Peyer's patch (tissue), 4 donors: ENCODE measurements at regions not wholly inside any gene's neighbourhood (a gene's known extent, or its start where the extent isn't known, plus 50 kb on each side); places are given as distances from the start of the nearest gene placed in this dataset.

ENCODE experiments used
- CTCF ChIP-seq, 6 experiments: fragments of 450-650 bp in 4 of 6; fragments of 200-600 bp in 2 of 6; sonication (generic) in 1 of 6; IDR thresholded peaks; one replicate each; pipeline ENCODE4 v1.5.1; 2017 to 2019; ENCODE audit warnings: antibody characterized with exemption in 6 of 6, mild to moderate bottlenecking in 3 of 6, moderate library complexity in 1 of 6
- POLR2A ChIP-seq, 2 donors: fragments of 450-650 bp; IDR thresholded peaks; one replicate each; pipeline ENCODE4 v1.5.1; 2017; ENCODE audit warnings: antibody characterized with exemption in 2 of 2, mild to moderate bottlenecking in 2 of 2, moderate library complexity in 2 of 2

DNA sequence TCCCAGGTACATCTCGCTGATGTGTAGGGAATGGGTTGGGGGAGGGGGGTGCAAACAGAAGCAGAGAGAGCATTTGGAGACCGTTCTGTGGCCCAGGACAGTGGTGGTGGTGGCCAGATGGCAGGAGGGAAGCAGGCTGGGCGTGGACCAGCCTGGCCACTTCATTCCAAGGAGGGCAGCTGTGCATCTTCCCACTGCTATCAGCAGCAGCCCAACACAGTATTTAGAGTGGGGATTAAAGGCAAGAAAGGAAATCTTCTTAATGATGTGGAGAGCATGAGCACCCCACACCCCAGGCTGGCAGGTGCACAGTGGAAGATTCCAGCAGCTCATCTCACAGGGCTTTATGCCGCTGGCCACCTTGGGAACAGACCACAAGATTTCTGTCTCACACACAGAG is 198.7 kb downstream of the NPHP4 start:
- no peak for TF ChIP-seq POLR2A (IDR thresholded peaks at IDR 0.05)
- no peak for TF ChIP-seq CTCF (IDR thresholded peaks at IDR 0.05)
